SH-SY5Y (cell line): ENCODE measurements at regions not wholly inside any gene's neighbourhood (a gene's known extent, or its start where the extent isn't known, plus 50 kb on each side); places are given as distances from the start of the nearest gene placed in this dataset.
A peak's percentile ranks its signal among the peaks of the same experiment; 100 is the strongest.

ENCODE experiments used
- GATA2 ChIP-seq: IDR thresholded peaks from 2 replicates; pipeline ENCODE4 v1.6.1; 2011; ENCODE audit warnings: mild to moderate bottlenecking, low read depth, low read length
- GATA3 ChIP-seq: IDR thresholded peaks from 2 replicates; pipeline ENCODE4 v1.6.1; 2011; ENCODE audit warnings: low read depth, mild to moderate bottlenecking, low read length, moderate library complexity

DNA sequence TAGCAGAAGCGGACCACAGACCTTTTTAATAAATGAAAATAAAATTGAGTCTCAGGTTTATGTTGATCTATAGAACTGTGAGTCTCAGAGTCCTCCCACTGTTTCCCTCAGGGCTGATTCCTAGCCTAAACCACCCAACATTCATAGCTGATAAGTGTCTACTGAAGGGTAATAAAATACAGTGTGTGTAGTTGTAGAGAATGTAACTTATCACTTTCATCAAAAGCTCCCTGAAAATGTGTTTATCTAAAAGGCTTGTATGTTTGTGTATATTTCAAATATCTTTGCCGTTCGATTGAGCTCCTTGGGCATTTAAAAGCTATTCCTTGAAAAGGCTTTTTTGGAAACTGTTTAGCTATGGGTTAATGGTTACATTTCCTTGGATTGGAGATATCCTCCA is 740.3 kb upstream of the SOX9 start:
- peak; percentile 45; the same call in 1 of the 2 replicates for TF ChIP-seq GATA2
- TF ChIP-seq GATA3 = no peak
